ENCODE measurements at regions not wholly inside any gene's neighbourhood (a gene's known extent, or its start where the extent isn't known, plus 50 kb on each side); places are given as distances from the start of the nearest gene placed in this dataset.

GRCh38 chr10:33412241-33412640 is 77.8 kb upstream of the NRP1 start:
- peak overlapping the region in 2 of 5 donors; percentile 44 to 56 for H3K27ac ChIP-seq
- TF ChIP-seq POLR2A (IDR thresholded peaks at IDR 0.05) = no peak
- TF ChIP-seq, protein P1, sequence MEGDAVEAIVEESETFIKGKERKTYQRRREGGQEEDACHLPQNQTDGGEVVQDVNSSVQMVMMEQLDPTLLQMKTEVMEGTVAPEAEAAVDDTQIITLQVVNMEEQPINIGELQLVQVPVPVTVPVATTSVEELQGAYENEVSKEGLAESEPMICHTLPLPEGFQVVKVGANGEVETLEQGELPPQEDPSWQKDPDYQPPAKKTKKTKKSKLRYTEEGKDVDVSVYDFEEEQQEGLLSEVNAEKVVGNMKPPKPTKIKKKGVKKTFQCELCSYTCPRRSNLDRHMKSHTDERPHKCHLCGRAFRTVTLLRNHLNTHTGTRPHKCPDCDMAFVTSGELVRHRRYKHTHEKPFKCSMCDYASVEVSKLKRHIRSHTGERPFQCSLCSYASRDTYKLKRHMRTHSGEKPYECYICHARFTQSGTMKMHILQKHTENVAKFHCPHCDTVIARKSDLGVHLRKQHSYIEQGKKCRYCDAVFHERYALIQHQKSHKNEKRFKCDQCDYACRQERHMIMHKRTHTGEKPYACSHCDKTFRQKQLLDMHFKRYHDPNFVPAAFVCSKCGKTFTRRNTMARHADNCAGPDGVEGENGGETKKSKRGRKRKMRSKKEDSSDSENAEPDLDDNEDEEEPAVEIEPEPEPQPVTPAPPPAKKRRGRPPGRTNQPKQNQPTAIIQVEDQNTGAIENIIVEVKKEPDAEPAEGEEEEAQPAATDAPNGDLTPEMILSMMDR (IDR thresholded peaks at IDR 0.05) = no peak
- H3K9me3 ChIP-seq (replicated peaks in 1 of 3) = no peaks in the 10 kb centered on the region
- H3K4me1 ChIP-seq (replicated peaks in 1 of 2) = peaks cover 0 to 15% of the 10 kb centered on the region in 2 donors
- intact Hi-C loops (cut with DNase I) = no loop called here
- WGBS, 4 donors = 43 to 69% (median 64%) methylated on average over 1 of the region's 1 CpG
- H3K36me3 ChIP-seq (replicated peaks in 1 of 2) = no peaks in the 10 kb centered on the region
- DNase-seq = no peak
- no peak overlapping the region for H3K4me3 ChIP-seq
- H3K27me3 ChIP-seq = no peaks in the 10 kb centered on the region

DNA sequence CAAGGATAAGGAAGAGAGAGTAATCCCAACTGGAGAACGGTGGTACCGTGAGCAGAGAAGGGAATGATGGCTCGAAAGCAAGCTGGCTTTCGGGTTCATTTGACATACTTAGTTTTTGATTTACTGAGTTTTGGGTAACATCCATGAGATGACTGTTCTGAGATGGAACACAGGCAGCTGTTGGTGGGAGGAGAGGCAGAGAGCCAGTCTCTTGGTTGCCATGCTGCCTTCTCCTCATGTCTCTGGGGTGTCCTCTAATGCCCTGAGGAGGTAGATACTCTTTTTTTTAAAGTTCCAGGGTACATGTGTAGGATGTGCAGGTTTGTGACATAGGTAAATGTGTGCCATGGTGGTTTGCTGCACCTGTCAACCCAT is 76.4 kb upstream of the NRP1 start:
- no peak overlapping the region for H3K27ac ChIP-seq
- DNase-seq = no peak
- H3K4me1 ChIP-seq (replicated peaks in 1 of 2) = peaks cover 0 to 15% of the 10 kb centered on the region in 2 donors
- intact Hi-C loops (cut with DNase I) = no loop called here
- no peaks in the 10 kb centered on the region for H3K36me3 ChIP-seq (replicated peaks in 1 of 2)
- WGBS, 4 donors = 55 to 79% (median 68%) methylated on average over 4 of the region's 4 CpGs
- TF ChIP-seq POLR2A (IDR thresholded peaks at IDR 0.05) = no peak
- TF ChIP-seq, protein P1 (IDR thresholded peaks at IDR 0.05) = no peak
- no peak overlapping the region for H3K4me3 ChIP-seq
- H3K9me3 ChIP-seq (replicated peaks in 1 of 3) = no peaks in the 10 kb centered on the region
- no peaks in the 10 kb centered on the region for H3K27me3 ChIP-seq

DNA sequence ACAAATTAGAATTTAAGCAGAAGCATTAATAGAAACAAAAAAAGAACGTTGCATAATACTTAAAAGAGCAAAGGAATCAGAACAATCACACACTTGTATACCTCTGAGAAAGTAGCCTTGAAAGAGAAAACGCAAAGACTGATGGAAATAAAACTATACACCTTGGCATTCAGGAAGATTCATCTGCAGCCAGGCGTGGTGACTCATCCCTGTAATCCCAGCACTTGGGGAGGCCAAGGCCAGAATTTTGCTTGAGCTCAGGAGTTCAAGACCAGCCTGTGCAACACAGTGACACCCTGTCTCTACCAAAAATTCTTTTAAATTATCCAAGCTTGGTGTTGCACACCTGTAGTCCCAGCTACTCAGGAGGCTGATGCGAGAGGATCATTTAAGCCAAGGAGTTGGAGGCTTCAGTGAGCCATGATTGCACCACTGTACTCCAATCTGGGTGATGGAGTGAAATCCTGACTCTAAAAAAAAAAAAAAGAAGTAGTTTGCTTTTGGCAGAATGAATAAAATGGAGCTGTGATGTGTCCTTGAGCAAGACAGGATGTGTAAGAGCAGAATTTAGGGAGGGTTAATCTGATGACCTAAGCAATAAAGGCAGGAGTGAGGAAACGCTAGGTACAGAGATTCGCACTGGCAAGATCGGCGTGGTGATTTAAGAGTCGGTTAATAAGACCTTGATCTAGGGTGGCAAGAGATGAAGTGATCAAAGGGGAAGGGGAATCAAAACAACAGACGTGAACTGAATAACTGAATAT is 75.8 kb upstream of the NRP1 start:
- no peaks in the 10 kb centered on the region for H3K36me3 ChIP-seq (replicated peaks in 1 of 2)
- 50 to 63% (median 56%) methylated on average over 10 of the region's 10 CpGs for WGBS, 4 donors
- DNase-seq = no peak
- TF ChIP-seq, protein P1 (IDR thresholded peaks at IDR 0.05) = no peak
- TF ChIP-seq POLR2A (IDR thresholded peaks at IDR 0.05) = no peak
- intact Hi-C loops (cut with DNase I) = no loop called here
- no peak overlapping the region for H3K27ac ChIP-seq
- no peaks in the 10 kb centered on the region for H3K9me3 ChIP-seq (replicated peaks in 1 of 3)
- H3K27me3 ChIP-seq = no peaks in the 10 kb centered on the region
- no peak overlapping the region for H3K4me3 ChIP-seq
- H3K4me1 ChIP-seq (replicated peaks in 1 of 2) = peaks cover 0 to 15% of the 10 kb centered on the region in 2 donors

DNA sequence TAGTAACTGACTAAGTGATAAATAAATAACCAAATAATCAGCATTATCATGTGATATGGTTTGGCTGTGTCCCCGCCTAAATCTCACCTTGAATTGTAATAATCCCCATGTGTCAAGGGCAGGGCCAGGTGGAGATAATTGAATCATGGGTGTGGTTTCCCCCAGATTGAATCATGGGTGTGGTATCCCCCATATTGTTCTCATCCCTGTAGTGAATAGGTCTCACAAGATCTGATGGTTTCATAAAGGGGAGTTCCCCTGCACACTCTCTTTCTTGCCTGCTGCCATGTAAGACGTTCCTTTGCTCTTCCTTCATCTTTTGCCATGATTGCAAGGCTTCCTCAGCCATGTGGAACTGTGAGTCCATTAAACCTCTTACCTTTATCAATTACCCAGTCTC is 72.1 kb upstream of the NRP1 start:
- 86 to 97% (median 90%) methylated on average over 2 of the region's 2 CpGs for WGBS, 4 donors
- DNase-seq = no peak

More for the DNA sequence above, 72.1 kb upstream of the NRP1 start:
- Histone ChIP-seq H3K27ac (no peak overlapping the region), H3K36me3 (replicated peaks in 1 of 2) (no peaks in the 10 kb centered on the region), H3K4me1 (replicated peaks in 1 of 2) (no peaks in the 10 kb centered on the region), H3K9me3 (replicated peaks in 1 of 3) (no peaks in the 10 kb centered on the region), H3K27me3 (no peaks in the 10 kb centered on the region), H3K4me3 (no peak overlapping the region)
- intact Hi-C loops (cut with DNase I) = no loop called here
- TF ChIP-seq POLR2A (IDR thresholded peaks at IDR 0.05) = no peak
- TF ChIP-seq, protein P1 (IDR thresholded peaks at IDR 0.05) = no peak

Measured in adrenal gland (tissue), 9 donors.